ENCODE measurements at regions not wholly inside any gene's neighbourhood (a gene's known extent, or its start where the extent isn't known, plus 50 kb on each side); places are given as distances from the start of the nearest gene placed in this dataset.
A peak's percentile ranks its signal among the peaks of the same experiment; 100 is the strongest.

DNA sequence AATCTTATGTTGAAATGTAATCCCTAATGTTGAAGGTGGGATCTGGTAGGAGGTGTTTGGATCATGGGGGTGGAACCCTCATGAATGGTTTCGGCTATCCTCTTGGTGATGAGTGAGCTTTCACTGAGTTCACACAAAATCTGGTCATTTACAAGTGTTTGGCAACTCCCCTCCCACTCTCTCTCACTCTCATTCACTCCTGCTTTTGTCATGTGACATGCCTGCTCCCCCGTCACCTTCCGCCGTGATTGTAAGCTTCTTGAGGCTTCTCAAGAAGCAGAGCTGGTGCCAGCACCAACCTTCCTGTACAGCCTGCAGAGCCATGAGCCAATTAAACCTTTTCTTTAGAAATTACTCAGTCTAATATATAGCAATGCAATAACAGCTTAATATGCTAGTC lies 245.4 kb downstream of the BMP4 start:
- Histone ChIP-seq H3K56ac (replicated peaks; ENCODE audit: insufficient read length, low read depth, low read length) (no peak overlapping the region), H4K8ac (ENCODE audit: extremely low read depth, insufficient read depth, low read length) (no peak overlapping the region), H3K36me3 (ENCODE audit: control insufficient read depth in 2 of 4, insufficient read depth in 4 of 4, low read length in 3 of 4) (no peaks in the 10 kb centered on the region), H3K27ac (ENCODE audit: low read depth, low read length) (no peak overlapping the region), H3K4me1 (replicated peaks in 1 of 4; ENCODE audit: control insufficient read depth in 3 of 4, insufficient read depth in 4 of 4, low read length in 3 of 4) (no peaks in the 10 kb centered on the region; a peak in 2 of 7 replicates), H3K18ac (ENCODE audit: extremely low read depth, low read length) (no peak overlapping the region), H2AFZ (ENCODE audit: low read length) (no peak overlapping the region), H4K5ac (ENCODE audit: insufficient read length, low read depth, low read length) (no peak overlapping the region), H4K91ac (replicated peaks; ENCODE audit: insufficient read length, low read length) (no peak overlapping the region), H3K23me2 (ENCODE audit: low read depth, low read length) (no peaks in the 10 kb centered on the region), H3K23ac (ENCODE audit: insufficient read length) (no peak overlapping the region), H3K4me3 (ENCODE audit: extremely low read depth in 1 of 4, insufficient read depth in 2 of 4, low read depth in 3 of 4, low read length in 4 of 4) (no peak overlapping the region), H3K27me3 (replicated peaks in 1 of 4; ENCODE audit: control insufficient read depth in 3 of 4, extremely low read depth in 1 of 4, insufficient read depth in 3 of 4, low read length in 3 of 4) (no peaks in the 10 kb centered on the region), H3K14ac (ENCODE audit: insufficient read length) (no peak overlapping the region), H4K20me1 (replicated peaks in 1 of 2; ENCODE audit: control insufficient read depth in 1 of 2, insufficient read depth in 2 of 2, low read length in 2 of 2) (no peaks in the 10 kb centered on the region), H3K4me2 (ENCODE audit: insufficient read depth in 1 of 2, low read depth in 2 of 2, low read length in 2 of 2) (no peak overlapping the region), H3K79me1 (ENCODE audit: low read depth, low read length) (no peaks in the 10 kb centered on the region), H2BK120ac (replicated peaks; ENCODE audit: low read depth, low read length) (no peak overlapping the region), H3K79me2 (ENCODE audit: control insufficient read depth in 1 of 2, insufficient read depth in 2 of 2, low read length in 2 of 2) (no peaks in the 10 kb centered on the region), H2BK12ac (ENCODE audit: low read depth, low read length) (peak overlapping the region; percentile 18; the same call in 1 of the 2 replicates), H2AK5ac (ENCODE audit: low read depth, low read length) (no peak overlapping the region), H2BK15ac (ENCODE audit: low read length) (no peak overlapping the region), H3K4ac (replicated peaks; ENCODE audit: insufficient read length, low read depth, low read length) (no peak overlapping the region), H3K9ac (replicated peaks in 1 of 4; ENCODE audit: extremely low read depth in 1 of 4, low read depth in 3 of 4, low read length in 3 of 4) (no peak overlapping the region), H2BK5ac (ENCODE audit: low read depth, low read length) (no peak overlapping the region), H2BK20ac (ENCODE audit: low read length) (no peak overlapping the region), H3K9me3 (ENCODE audit: insufficient read depth in 2 of 2, low read depth in 1 of 2, low read length in 1 of 2) (no peaks in the 10 kb centered on the region)
- ChIA-PET CTCF (ENCODE audit: partially characterized antibody) (no interaction called here), POLR2A (ENCODE audit: partially characterized antibody) (no interaction called here)
- 88% methylated on average over 4 of the region's 4 CpGs; no CpG with 5 or more reads in 1 of the 2 experiments for WGBS, 2 experiments (ENCODE audit: extremely low coverage in 1 of 2, insufficient coverage in 1 of 2, insufficient read length in 1 of 2, insufficient replicate concordance in 2 of 2, low coverage in 1 of 2, low lambda C conversion rate in 2 of 2, missing lambda C conversion rate in 1 of 2)
- FAIRE-seq (no peak), DNase-seq (ENCODE audit: low read depth in 1 of 2, low spot score in 2 of 2) (no peak)
- TF ChIP-seq NRF1 (IDR thresholded peaks at IDR 0.05; ENCODE audit: low read depth, low read length) (no peak), SP4 (IDR thresholded peaks at IDR 0.05; ENCODE audit: low read length) (no peak), JUND (IDR thresholded peaks at IDR 0.05; ENCODE audit: low read length) (no peak), POLR2AphosphoS5 (IDR thresholded peaks at IDR 0.05; ENCODE audit: low read depth, low read length) (no peak), PHF8 (conservative IDR thresholded peaks at IDR 0.05; ENCODE audit: low read depth, low read length) (no peak)

Measured in H1 (cell line).